Epidermal melanocyte (primary cell): ENCODE measurements at regions not wholly inside any gene's neighbourhood (a gene's known extent, or its start where the extent isn't known, plus 50 kb on each side); places are given as distances from the start of the nearest gene placed in this dataset.
A peak's percentile ranks its signal among the peaks of the same experiment; 100 is the strongest.

ENCODE experiments used
- DNase-seq: peaks from one replicate; pipeline ENCODE4 v3.0.0; 2011; ENCODE audit warnings: low spot score; ENCODE audit not compliant: insufficient read length

DNA sequence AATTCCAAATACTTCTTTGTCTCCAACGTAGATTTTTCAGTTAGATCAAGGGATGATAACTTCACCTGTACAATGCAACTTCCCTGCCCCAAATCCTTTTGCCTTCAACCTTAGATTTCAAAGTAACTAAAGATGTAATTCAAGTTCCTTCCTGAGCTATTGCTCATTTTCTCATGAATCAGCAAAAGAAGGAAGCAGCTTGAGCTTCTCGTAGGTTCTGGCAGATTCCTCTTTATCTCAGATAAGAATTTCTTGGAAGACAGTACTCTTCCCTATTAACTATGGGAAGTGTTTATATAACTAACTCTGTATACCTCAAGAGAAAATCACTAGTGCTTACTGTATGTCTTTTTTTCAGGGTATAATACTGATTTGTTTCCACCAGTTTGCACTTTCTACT, 203.8 kb downstream of the RASSF9 start:
- no peak for DNase-seq

- DNase-seq, result no peak
Measured at GRCh38 chr12:85633491-85633890, 202.7 kb downstream of the RASSF9 start.

DNA sequence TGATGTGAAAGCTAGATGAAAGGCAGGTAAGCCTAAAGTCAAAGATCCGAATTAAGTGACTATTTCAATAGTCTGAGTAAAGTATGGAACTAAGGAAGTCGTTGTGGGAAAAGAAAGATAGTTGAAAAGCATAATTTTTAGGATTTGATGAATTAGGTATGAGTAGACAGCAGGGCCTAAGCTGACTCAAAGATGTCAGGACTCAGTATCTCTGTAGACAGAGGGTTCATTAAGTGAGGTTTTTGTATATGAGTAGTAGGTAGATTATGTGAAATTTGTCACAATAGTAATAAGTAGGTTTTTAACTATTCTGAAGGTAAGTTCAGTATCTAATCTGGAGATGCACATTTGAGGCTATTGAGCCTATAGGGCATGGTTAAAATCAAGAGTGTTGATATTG, 196.4 kb downstream of the RASSF9 start:
- no peak for DNase-seq

- no peak for DNase-seq
Measured at GRCh38 chr12:85641796-85642195, 194.4 kb downstream of the RASSF9 start.

DNA sequence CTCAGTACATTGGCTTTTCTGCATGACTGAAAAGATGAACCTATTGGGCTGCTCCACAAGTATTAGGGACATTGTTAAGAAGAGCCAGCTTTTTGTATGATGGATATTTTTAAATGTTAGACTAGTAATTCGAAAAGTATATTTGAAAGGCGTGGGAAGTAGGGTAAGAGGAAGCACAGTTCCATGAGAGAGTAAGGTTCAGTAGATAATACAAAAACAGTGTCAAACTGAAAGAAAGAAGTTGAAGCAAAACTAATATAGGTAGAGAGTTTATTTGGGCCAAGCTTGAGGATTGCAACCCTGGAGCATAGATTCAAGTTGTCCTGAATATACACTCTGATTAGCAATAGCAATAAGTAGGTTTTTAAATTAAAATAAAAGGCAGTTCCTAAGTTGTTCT, 193.9 kb downstream of the RASSF9 start:
- no peak for DNase-seq

- DNase-seq, result no peak
Measured at GRCh38 chr12:85642808-85643207, 193.4 kb downstream of the RASSF9 start.

GRCh38 chr12:85644508-85644907, 191.7 kb downstream of the RASSF9 start:
- no peak for DNase-seq

GRCh38 chr12:85653731-85654455, 182.3 kb downstream of the RASSF9 start:
- no peak for DNase-seq

- DNase-seq, result no peak
Measured at GRCh38 chr12:85654456-85654840, 181.8 kb downstream of the RASSF9 start.

GRCh38 chr12:85656561-85656960, 179.6 kb downstream of the RASSF9 start:
- no peak for DNase-seq

DNA sequence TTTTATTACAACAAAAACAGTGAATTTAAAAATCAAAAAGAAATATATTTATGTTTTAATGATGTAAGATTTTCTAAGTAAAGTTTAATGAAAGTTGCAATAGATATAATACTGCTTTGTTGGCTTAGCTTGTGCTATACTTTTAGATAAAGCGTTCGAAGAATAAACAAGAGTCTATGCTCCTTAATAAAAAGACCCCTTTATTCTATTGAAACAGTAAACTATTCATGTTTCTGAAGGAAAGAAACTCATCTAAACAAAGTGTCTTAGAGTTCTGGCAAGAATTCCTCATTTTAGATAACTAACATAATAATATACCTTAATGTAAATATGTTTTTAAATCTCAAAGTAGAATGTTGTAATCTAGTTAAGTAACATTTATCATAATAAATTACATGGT, 179.0 kb downstream of the RASSF9 start:
- DNase-seq, result peak; percentile 21

GRCh38 chr12:85657836-85658630, 178.2 kb downstream of the RASSF9 start:
- DNase-seq, result no peak

DNA sequence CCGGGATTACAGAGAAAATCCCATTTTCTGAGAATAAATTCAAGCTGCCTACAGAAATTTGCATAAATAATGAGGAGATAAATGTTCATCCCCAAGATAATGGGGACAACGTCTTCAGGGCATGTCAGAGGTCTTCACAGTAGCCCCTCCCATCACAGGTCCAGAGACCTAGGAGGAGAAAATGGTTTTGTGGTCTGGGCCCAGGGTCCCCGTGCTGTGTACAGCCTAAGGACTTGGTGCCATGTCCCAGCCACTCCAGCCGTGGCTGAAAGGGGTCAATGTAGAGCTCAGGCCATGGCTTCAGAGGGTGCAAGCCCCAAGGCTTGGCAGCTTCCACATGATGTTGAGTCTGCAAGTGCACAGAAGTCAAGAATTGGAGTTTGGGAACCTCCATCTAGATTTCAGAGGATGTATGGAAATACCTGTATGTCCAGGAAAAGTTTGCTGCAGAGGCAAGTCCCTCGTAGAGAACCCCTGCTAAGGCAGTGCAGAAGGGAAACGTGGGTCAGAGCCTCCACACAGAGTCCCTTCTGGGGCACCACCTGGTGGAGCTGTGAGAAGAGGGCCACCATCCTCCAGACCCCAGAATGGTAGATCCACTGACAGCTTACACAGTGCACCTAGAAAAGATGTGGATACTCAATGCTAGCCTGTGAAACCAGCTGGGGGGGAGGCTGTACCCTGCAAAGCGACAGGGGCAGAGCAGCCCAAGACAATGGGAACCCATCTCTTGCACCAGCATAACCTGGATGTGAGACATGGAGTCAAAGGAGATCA, 176.3 kb downstream of the RASSF9 start:
- DNase-seq, result no peak

GRCh38 chr12:85661461-85662206, 174.6 kb downstream of the RASSF9 start:
- DNase-seq, result no peak

- no peak for DNase-seq
Measured at GRCh38 chr12:85662207-85662602, 174.0 kb downstream of the RASSF9 start.

- DNase-seq, result no peak
Measured at GRCh38 chr12:85663631-85664030, 172.6 kb downstream of the RASSF9 start.

GRCh38 chr12:85664429-85664828, 171.8 kb downstream of the RASSF9 start:
- DNase-seq, result no peak

GRCh38 chr12:85669911-85670310, 166.3 kb downstream of the RASSF9 start:
- DNase-seq, result no peak

GRCh38 chr12:85672436-85672835, 163.8 kb downstream of the RASSF9 start:
- no peak for DNase-seq

- DNase-seq, result no peak
Measured at GRCh38 chr12:85673921-85674420, 162.2 kb downstream of the RASSF9 start.
